Body of pancreas (tissue), 4 donors: ENCODE measurements at regions not wholly inside any gene's neighbourhood (a gene's known extent, or its start where the extent isn't known, plus 50 kb on each side); places are given as distances from the start of the nearest gene placed in this dataset.

Experiments
- CTCF ChIP-seq, 7 experiments: fragments of 450-650 bp in 4 of 7; fragments of 200-600 bp in 3 of 7; sonication (generic) in 3 of 7; IDR thresholded peaks; one replicate each; pipeline ENCODE4 v1.5.1; 2016 to 2019; ENCODE audit warnings: antibody characterized with exemption in 7 of 7
- POLR2A ChIP-seq, 3 donors: fragments of 450-650 bp; IDR thresholded peaks; one replicate each; pipeline ENCODE4 v1.6.1; 2016; ENCODE audit warnings: antibody characterized with exemption in 3 of 3, mild to moderate bottlenecking in 2 of 3

- no peak for TF ChIP-seq POLR2A (IDR thresholded peaks at IDR 0.05)
- TF ChIP-seq CTCF (IDR thresholded peaks at IDR 0.05) = no peak
These were observed 64.0 kb upstream of the KLF6 start for GRCh38 chr10:3848775-3849635.
